ENCODE measurements at regions not wholly inside any gene's neighbourhood (a gene's known extent, or its start where the extent isn't known, plus 50 kb on each side); places are given as distances from the start of the nearest gene placed in this dataset.

- Mint-ChIP-seq H3K27ac (ENCODE audit: low read depth, unreplicated experiment) (no peak overlapping the region), H3K4me3 (ENCODE audit: unreplicated experiment) (no peak overlapping the region), H3K27me3 (ENCODE audit: insufficient read depth, unreplicated experiment) (no peaks in the 10 kb centered on the region), H3K9me3 (ENCODE audit: unreplicated experiment) (no peaks in the 10 kb centered on the region), H3K36me3 (ENCODE audit: insufficient read depth, unreplicated experiment) (no peaks in the 10 kb centered on the region), H3K4me1 (ENCODE audit: insufficient read depth, unreplicated experiment) (peaks cover 9% of the 10 kb centered on the region)
- intact Hi-C loops (cut with micrococcal nuclease), result no loop called here
- BruUV-seq (replicated peaks), result no TSS peak
- POLR2A ChIA-PET, result interaction anchor here (0.6 kb wide), 2 partner anchors 521 to 922 kb away, joined by 3 read pairs; no protein-coding TSS in a partner anchor
- no peak for TF ChIP-seq CTCF (IDR thresholded peaks at IDR 0.05; ENCODE audit: unreplicated experiment)
- CTCF ChIA-PET, result no interaction called here
- DNase-seq (ENCODE audit: unreplicated experiment), result no peak
These were observed 92.5 kb downstream of the LIPG start for GRCh38 chr18:49654347-49654746.

GRCh38 chr18:49652881-49653724 lies 91.2 kb downstream of the LIPG start:
- DNase-seq (ENCODE audit: unreplicated experiment), result no peak
- Mint-ChIP-seq H3K4me1 (ENCODE audit: insufficient read depth, unreplicated experiment) (peaks cover 9% of the 10 kb centered on the region), H3K27ac (ENCODE audit: low read depth, unreplicated experiment) (no peak overlapping the region), H3K36me3 (ENCODE audit: insufficient read depth, unreplicated experiment) (no peaks in the 10 kb centered on the region), H3K27me3 (ENCODE audit: insufficient read depth, unreplicated experiment) (no peaks in the 10 kb centered on the region), H3K4me3 (ENCODE audit: unreplicated experiment) (no peak overlapping the region), H3K9me3 (ENCODE audit: unreplicated experiment) (no peaks in the 10 kb centered on the region)
- BruUV-seq (replicated peaks), result no TSS peak
- intact Hi-C loops (cut with micrococcal nuclease), result no loop called here
- ChIA-PET CTCF (interaction anchor here (0.6 to 0.9 kb wide), 2 partner anchors 22 to 81 kb away, joined by 3 read pairs; no protein-coding TSS in a partner anchor), POLR2A (interaction anchor here (0.6 to 1.0 kb wide), 2 partner anchors 40 to 1250 kb away, joined by 4 read pairs; no protein-coding TSS in a partner anchor)
- TF ChIP-seq CTCF (IDR thresholded peaks at IDR 0.05; ENCODE audit: unreplicated experiment), result no peak

- TF ChIP-seq CTCF (IDR thresholded peaks at IDR 0.05; ENCODE audit: unreplicated experiment), result no peak
- BruUV-seq (replicated peaks), result no TSS peak
- CTCF ChIA-PET, result no interaction called here
These were observed 89.2 kb downstream of the LIPG start for GRCh38 chr18:49651033-49651432.

GRCh38 chr18:49650426-49650891 lies 88.6 kb downstream of the LIPG start:
- Mint-ChIP-seq H3K27ac (ENCODE audit: low read depth, unreplicated experiment) (no peak overlapping the region), H3K4me3 (ENCODE audit: unreplicated experiment) (no peak overlapping the region), H3K9me3 (ENCODE audit: unreplicated experiment) (no peaks in the 10 kb centered on the region), H3K4me1 (ENCODE audit: insufficient read depth, unreplicated experiment) (no peaks in the 10 kb centered on the region), H3K36me3 (ENCODE audit: insufficient read depth, unreplicated experiment) (no peaks in the 10 kb centered on the region), H3K27me3 (ENCODE audit: insufficient read depth, unreplicated experiment) (no peaks in the 10 kb centered on the region)
- ChIA-PET POLR2A (interaction anchor here (0.7 kb wide), 1 partner anchor 1747 kb away, joined by 4 read pairs; no protein-coding TSS in a partner anchor), CTCF (no interaction called here)
- peak; percentile 9 for DNase-seq (ENCODE audit: unreplicated experiment)
- intact Hi-C loops (cut with micrococcal nuclease), result no loop called here
- BruUV-seq (replicated peaks), result no TSS peak
- TF ChIP-seq CTCF (IDR thresholded peaks at IDR 0.05; ENCODE audit: unreplicated experiment), result no peak

More at GRCh38 chr18:49651033-49651432, 89.2 kb downstream of the LIPG start:
- intact Hi-C loops (cut with micrococcal nuclease), result no loop called here
- Mint-ChIP-seq H3K4me1 (ENCODE audit: insufficient read depth, unreplicated experiment) (peaks cover 5% of the 10 kb centered on the region), H3K27ac (ENCODE audit: low read depth, unreplicated experiment) (no peak overlapping the region), H3K4me3 (ENCODE audit: unreplicated experiment) (no peak overlapping the region), H3K9me3 (ENCODE audit: unreplicated experiment) (no peaks in the 10 kb centered on the region), H3K36me3 (ENCODE audit: insufficient read depth, unreplicated experiment) (no peaks in the 10 kb centered on the region), H3K27me3 (ENCODE audit: insufficient read depth, unreplicated experiment) (no peaks in the 10 kb centered on the region)
- POLR2A ChIA-PET, result no interaction called here
- DNase-seq (ENCODE audit: unreplicated experiment), result no peak

All from MCF 10A (cell line).